HCT116 (cell line): ENCODE measurements at regions not wholly inside any gene's neighbourhood (a gene's known extent, or its start where the extent isn't known, plus 50 kb on each side); places are given as distances from the start of the nearest gene placed in this dataset.

ENCODE experiments used
- ATAC-seq: fragments of 200-7000 bp; cut with Tn5 transposase; 2 replicates; pipeline ENCODE4 v1.9.1; 2020; ENCODE audit warnings: mild to moderate bottlenecking, moderate library complexity
- BruUV-seq: library from RNA; stranded (reverse); fragments of 400-500 nt; replicated peaks from 2 replicates; lab custom pipeline; 2021; lab: Mats Ljungman, UMichigan
- CTCF ChIA-PET: fragments of 300-600 bp; sonication (Branson Sonifier 250); formaldehyde crosslinking; loops from one replicate; lab custom pipeline; 2021; ENCODE audit warnings: antibody characterized with exemption; lab: Charles Lee
- POLR2A ChIA-PET: fragments of 300-600, 350-600 bp; sonication (Branson Sonifier 250); formaldehyde crosslinking; loops from one replicate; lab custom pipeline; 2021; ENCODE audit warnings: antibody characterized with exemption; lab: Charles Lee
- RAD21 ChIA-PET, 2 experiments: fragments of 300-600 bp; sonication (Branson Sonifier 250); formaldehyde crosslinking; loops; one replicate each; lab custom pipeline; 2023; ENCODE audit warnings: low total read pairs in 2 of 2; ENCODE audit not compliant: uncharacterized antibody in 2 of 2, unreplicated experiment in 2 of 2, low non-redundant PET in 1 of 2; lab: Charles Lee
- DNase-seq: peaks from one replicate; pipeline ENCODE4 v3.0.0-alpha.2; 2010; ENCODE audit warnings: low read depth, low spot score
- H2AFZ ChIP-seq: fragments of 200-600 bp; shearing (Covaris generic), sonication (generic); 2 replicates; pipeline ENCODE4 v1.6.1; 2017; ENCODE audit warnings: low read depth, mixed run types, mixed read lengths, antibody characterized with exemption, low read length; ENCODE audit not compliant: poor library complexity, severe bottlenecking
- H3K27ac ChIP-seq: 2 replicates; pipeline ENCODE4 v1.5.1; 2012; ENCODE audit warnings: low read depth, low read length
- H3K27me3 ChIP-seq: fragments of 200-600 bp; sonication (generic); 2 replicates; pipeline ENCODE4 v1.6.1; 2016; ENCODE audit warnings: mixed run types, low read length, mixed read lengths; ENCODE audit not compliant: insufficient read depth
- H3K36me3 ChIP-seq, 2 experiments: fragments of 200-500 bp in 1 of 2; fragments of 200-600 bp in 1 of 2; sonication (Bioruptor generic) in 1 of 2; sonication (generic) in 1 of 2; 2 replicates each; pipeline versions ENCODE4 v1.5.1 to v1.6.1; 2014 to 2016; ENCODE audit warnings: low read length in 2 of 2, inconsistent platforms in 1 of 2, mixed read lengths in 1 of 2, mixed run types in 1 of 2; ENCODE audit not compliant: insufficient read depth in 2 of 2, control insufficient read depth in 1 of 2
- H3K4me1 ChIP-seq, 2 experiments: fragments of 200-600 bp in 1 of 2; sonication (generic) in 1 of 2; 2 replicates each; pipeline versions ENCODE4 v1.5.1 to v1.6.1; 2012 to 2017; ENCODE audit warnings: low read length in 2 of 2, inconsistent platforms in 1 of 2, mild to moderate bottlenecking in 1 of 2, mixed read lengths in 1 of 2, mixed run types in 1 of 2, moderate library complexity in 1 of 2; ENCODE audit not compliant: insufficient read depth in 2 of 2, control insufficient read depth in 1 of 2
- H3K4me2 ChIP-seq: fragments of 200-600 bp; sonication (generic); 2 replicates; pipeline ENCODE4 v1.6.1; 2017; ENCODE audit warnings: mixed run types, low read length, mixed read lengths
- H3K4me3 ChIP-seq, 2 experiments: fragments of 200-600 bp in 1 of 2; sonication (generic) in 1 of 2; replicated peaks in 1 of 2; 2 replicates each; pipeline ENCODE4 v1.5.1; 2011 to 2016; ENCODE audit warnings: low read length in 2 of 2, control low read depth in 1 of 2, low read depth in 1 of 2, mild to moderate bottlenecking in 1 of 2, mixed read lengths in 1 of 2, mixed run types in 1 of 2
- H3K79me2 ChIP-seq: fragments of 200-600 bp; sonication (generic); 2 replicates; pipeline ENCODE4 v1.6.1; 2017; ENCODE audit warnings: mild to moderate bottlenecking, mixed run types, low read length, moderate library complexity, mixed read lengths; ENCODE audit not compliant: insufficient read depth
- H3K9ac ChIP-seq: fragments of 200-600 bp; sonication (generic); 2 replicates; pipeline ENCODE4 v1.6.1; 2016; ENCODE audit warnings: low read length, mixed read lengths
- H3K9me2 ChIP-seq: fragments of 200-600 bp; sonication (generic), shearing (Covaris generic); 2 replicates; pipeline ENCODE4 v1.6.1; 2017; ENCODE audit warnings: mixed run types, mild to moderate bottlenecking, moderate library complexity; ENCODE audit not compliant: insufficient read depth
- H3K9me3 ChIP-seq, 2 experiments: fragments of 200-500 bp in 1 of 2; fragments of 200-600 bp in 1 of 2; sonication (Bioruptor generic) in 1 of 2; sonication (generic) in 1 of 2; 2 replicates each; pipeline ENCODE4 v1.6.1; 2014 to 2017; ENCODE audit warnings: low read length in 2 of 2, mixed read lengths in 2 of 2, inconsistent platforms in 1 of 2, low read depth in 1 of 2, mild to moderate bottlenecking in 1 of 2, mixed run types in 1 of 2, moderate library complexity in 1 of 2; ENCODE audit not compliant: control insufficient read depth in 1 of 2, insufficient read depth in 1 of 2
- H4K20me1 ChIP-seq: fragments of 200-600 bp; sonication (generic), shearing (Covaris generic); 2 replicates; pipeline ENCODE4 v1.6.1; 2017; ENCODE audit warnings: mixed run types, mild to moderate bottlenecking, moderate library complexity; ENCODE audit not compliant: insufficient read depth
- CBX3 ChIP-seq: IDR thresholded peaks from 2 replicates; pipeline ENCODE4 v1.6.1; 2012; ENCODE audit warnings: low read depth
- CEBPB ChIP-seq: IDR thresholded peaks from 2 replicates; pipeline ENCODE4 v1.6.1; 2012; ENCODE audit warnings: low read depth
- EGR1 ChIP-seq: IDR thresholded peaks from 2 replicates; pipeline ENCODE4 v1.6.1; 2012; ENCODE audit warnings: low read depth
- ELF1 ChIP-seq: IDR thresholded peaks from 2 replicates; pipeline ENCODE4 v1.6.1; 2012; ENCODE audit warnings: low read depth, borderline replicate concordance
- EZH2 ChIP-seq: fragments of 200-600 bp; sonication (generic); IDR thresholded peaks from 2 replicates; pipeline ENCODE4 v1.6.1; 2017; ENCODE audit warnings: antibody characterized with exemption, mixed run types
- FOSL1 ChIP-seq: IDR thresholded peaks from 2 replicates; pipeline ENCODE4 v1.6.1; 2012; ENCODE audit warnings: low read depth
- POLR2A ChIP-seq: IDR thresholded peaks from 2 replicates; pipeline ENCODE4 v1.7.0; 2011; ENCODE audit warnings: borderline replicate concordance; ENCODE audit not compliant: insufficient read depth, insufficient read length; ENCODE audit errors: extremely low read depth
- POLR2AphosphoS5 ChIP-seq: IDR thresholded peaks from 2 replicates; pipeline ENCODE4 v1.6.1; 2011; ENCODE audit warnings: mild to moderate bottlenecking, low read depth, low read length, moderate library complexity
- RAD21 ChIP-seq: IDR thresholded peaks from 2 replicates; pipeline ENCODE4 v1.6.1; 2012; ENCODE audit warnings: low read depth, mild to moderate bottlenecking
- SP1 ChIP-seq: IDR thresholded peaks from 2 replicates; pipeline ENCODE4 v1.6.1; 2012; ENCODE audit warnings: low read depth
- SRF ChIP-seq: IDR thresholded peaks from 2 replicates; pipeline ENCODE4 v1.6.1; 2012; ENCODE audit warnings: low read depth
- TCF7L2 ChIP-seq: IDR thresholded peaks from 2 replicates; pipeline ENCODE4 v1.7.0; 2011; ENCODE audit warnings: borderline replicate concordance, inconsistent platforms; ENCODE audit not compliant: insufficient read depth, insufficient read length; ENCODE audit errors: extremely low read depth
- YY1 ChIP-seq: IDR thresholded peaks from 2 replicates; pipeline ENCODE4 v1.6.1; 2011; ENCODE audit warnings: low read length, low read depth, moderate library complexity, mild to moderate bottlenecking; ENCODE audit not compliant: insufficient replicate concordance; ENCODE audit errors: extremely low read depth
- ZNF274 ChIP-seq: fragments of 200-500 bp; sonication (Bioruptor generic); IDR thresholded peaks from 2 replicates; pipeline ENCODE4 v1.6.1; 2014; ENCODE audit warnings: mild to moderate bottlenecking, low read depth, low read length, inconsistent platforms
- intact Hi-C: fragments of 100-400 bp; cut with micrococcal nuclease; formaldehyde crosslinking; loops from 2 replicates; pipeline ENCODE4 v1.10.0; 2022
- TF ChIP-seq, protein P1 (sequence below): IDR thresholded peaks from 2 replicates; pipeline ENCODE4 v1.6.1; 2011; ENCODE audit warnings: mild to moderate bottlenecking, low read length, moderate library complexity; ENCODE audit not compliant: insufficient replicate concordance; ENCODE audit errors: extremely low read depth
- TF ChIP-seq, protein P2 (sequence below), 3 experiments: fragments of 200-600 bp in 1 of 3; sonication (generic) in 1 of 3; IDR thresholded peaks in 2 of 3; conservative IDR thresholded peaks in 1 of 3; 2 replicates each; pipeline ENCODE4 v1.5.1; 2012 to 2017; ENCODE audit warnings: low read depth in 2 of 3, low read length in 2 of 3, antibody characterized with exemption in 1 of 3, borderline replicate concordance in 1 of 3, control low read depth in 1 of 3, mild to moderate bottlenecking in 1 of 3, mixed read lengths in 1 of 3, mixed run types in 1 of 3, moderate library complexity in 1 of 3; ENCODE audit not compliant: insufficient read depth in 1 of 3
- TF ChIP-seq, protein P3 (sequence below): IDR thresholded peaks from 2 replicates; pipeline ENCODE4 v1.6.1; 2012
- TF ChIP-seq, protein P4 (sequence below): IDR thresholded peaks from 2 replicates; pipeline ENCODE4 v1.6.1; 2012; ENCODE audit warnings: low read depth

DNA sequence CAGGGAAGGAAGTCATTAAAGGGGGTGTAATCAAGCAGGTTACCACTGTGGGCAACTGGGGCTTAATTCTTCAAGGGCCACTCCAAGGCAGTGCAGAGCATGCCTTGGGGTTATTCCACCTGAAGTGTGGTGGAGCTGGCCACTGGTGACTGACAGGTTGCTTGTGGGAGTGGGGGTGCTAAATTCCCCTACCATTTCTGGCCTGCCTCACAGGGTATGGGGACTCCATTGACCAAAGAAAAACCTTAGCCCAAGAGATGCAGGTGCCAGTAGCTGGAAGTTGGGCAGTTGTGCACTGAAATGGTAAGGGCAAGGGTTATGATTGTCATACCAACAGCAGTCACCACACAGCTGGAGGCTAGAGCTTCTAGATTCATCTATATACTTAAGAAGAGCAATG is 93.4 kb downstream of the ZNF621 start:
- BruUV-seq = no TSS peak
- intact Hi-C loops = no loop called here
- Histone ChIP-seq H3K79me2 (no peaks in the 10 kb centered on the region), H3K27me3 (no peaks in the 10 kb centered on the region), H3K9ac (no peak overlapping the region), H3K36me3 (no peaks in the 10 kb centered on the region), H3K27ac (no peak overlapping the region), H4K20me1 (no peaks in the 10 kb centered on the region)
- CTCF ChIA-PET = no interaction called here
- POLR2A ChIA-PET = no interaction called here
- no peak for DNase-seq
- RAD21 ChIA-PET = no interaction called here
- TF ChIP-seq, protein P1, sequence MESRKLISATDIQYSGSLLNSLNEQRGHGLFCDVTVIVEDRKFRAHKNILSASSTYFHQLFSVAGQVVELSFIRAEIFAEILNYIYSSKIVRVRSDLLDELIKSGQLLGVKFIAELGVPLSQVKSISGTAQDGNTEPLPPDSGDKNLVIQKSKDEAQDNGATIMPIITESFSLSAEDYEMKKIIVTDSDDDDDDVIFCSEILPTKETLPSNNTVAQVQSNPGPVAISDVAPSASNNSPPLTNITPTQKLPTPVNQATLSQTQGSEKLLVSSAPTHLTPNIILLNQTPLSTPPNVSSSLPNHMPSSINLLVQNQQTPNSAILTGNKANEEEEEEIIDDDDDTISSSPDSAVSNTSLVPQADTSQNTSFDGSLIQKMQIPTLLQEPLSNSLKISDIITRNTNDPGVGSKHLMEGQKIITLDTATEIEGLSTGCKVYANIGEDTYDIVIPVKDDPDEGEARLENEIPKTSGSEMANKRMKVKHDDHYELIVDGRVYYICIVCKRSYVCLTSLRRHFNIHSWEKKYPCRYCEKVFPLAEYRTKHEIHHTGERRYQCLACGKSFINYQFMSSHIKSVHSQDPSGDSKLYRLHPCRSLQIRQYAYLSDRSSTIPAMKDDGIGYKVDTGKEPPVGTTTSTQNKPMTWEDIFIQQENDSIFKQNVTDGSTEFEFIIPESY = no peak
- TF ChIP-seq ELF1 (no peak), RAD21 (no peak), EZH2 (no peak), EGR1 (no peak), CEBPB (no peak), ZNF274 (no peak), YY1 (no peak), SP1 (no peak), FOSL1 (no peak), POLR2A (no peak), TCF7L2 (no peak), SRF (no peak), POLR2AphosphoS5 (no peak), CBX3 (no peak)
- TF ChIP-seq, protein P2, sequence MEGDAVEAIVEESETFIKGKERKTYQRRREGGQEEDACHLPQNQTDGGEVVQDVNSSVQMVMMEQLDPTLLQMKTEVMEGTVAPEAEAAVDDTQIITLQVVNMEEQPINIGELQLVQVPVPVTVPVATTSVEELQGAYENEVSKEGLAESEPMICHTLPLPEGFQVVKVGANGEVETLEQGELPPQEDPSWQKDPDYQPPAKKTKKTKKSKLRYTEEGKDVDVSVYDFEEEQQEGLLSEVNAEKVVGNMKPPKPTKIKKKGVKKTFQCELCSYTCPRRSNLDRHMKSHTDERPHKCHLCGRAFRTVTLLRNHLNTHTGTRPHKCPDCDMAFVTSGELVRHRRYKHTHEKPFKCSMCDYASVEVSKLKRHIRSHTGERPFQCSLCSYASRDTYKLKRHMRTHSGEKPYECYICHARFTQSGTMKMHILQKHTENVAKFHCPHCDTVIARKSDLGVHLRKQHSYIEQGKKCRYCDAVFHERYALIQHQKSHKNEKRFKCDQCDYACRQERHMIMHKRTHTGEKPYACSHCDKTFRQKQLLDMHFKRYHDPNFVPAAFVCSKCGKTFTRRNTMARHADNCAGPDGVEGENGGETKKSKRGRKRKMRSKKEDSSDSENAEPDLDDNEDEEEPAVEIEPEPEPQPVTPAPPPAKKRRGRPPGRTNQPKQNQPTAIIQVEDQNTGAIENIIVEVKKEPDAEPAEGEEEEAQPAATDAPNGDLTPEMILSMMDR (IDR thresholded peaks at IDR 0.05 in 2 of 3, conservative IDR thresholded peaks at IDR 0.05 in 1 of 3; ENCODE audit: borderline replicate concordance in 1 of 3, insufficient read depth in 1 of 3, low read depth in 2 of 3, low read length in 2 of 3) = no peak
- TF ChIP-seq, protein P3, sequence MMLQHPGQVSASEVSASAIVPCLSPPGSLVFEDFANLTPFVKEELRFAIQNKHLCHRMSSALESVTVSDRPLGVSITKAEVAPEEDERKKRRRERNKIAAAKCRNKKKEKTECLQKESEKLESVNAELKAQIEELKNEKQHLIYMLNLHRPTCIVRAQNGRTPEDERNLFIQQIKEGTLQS = no peak
- TF ChIP-seq, protein P4, sequence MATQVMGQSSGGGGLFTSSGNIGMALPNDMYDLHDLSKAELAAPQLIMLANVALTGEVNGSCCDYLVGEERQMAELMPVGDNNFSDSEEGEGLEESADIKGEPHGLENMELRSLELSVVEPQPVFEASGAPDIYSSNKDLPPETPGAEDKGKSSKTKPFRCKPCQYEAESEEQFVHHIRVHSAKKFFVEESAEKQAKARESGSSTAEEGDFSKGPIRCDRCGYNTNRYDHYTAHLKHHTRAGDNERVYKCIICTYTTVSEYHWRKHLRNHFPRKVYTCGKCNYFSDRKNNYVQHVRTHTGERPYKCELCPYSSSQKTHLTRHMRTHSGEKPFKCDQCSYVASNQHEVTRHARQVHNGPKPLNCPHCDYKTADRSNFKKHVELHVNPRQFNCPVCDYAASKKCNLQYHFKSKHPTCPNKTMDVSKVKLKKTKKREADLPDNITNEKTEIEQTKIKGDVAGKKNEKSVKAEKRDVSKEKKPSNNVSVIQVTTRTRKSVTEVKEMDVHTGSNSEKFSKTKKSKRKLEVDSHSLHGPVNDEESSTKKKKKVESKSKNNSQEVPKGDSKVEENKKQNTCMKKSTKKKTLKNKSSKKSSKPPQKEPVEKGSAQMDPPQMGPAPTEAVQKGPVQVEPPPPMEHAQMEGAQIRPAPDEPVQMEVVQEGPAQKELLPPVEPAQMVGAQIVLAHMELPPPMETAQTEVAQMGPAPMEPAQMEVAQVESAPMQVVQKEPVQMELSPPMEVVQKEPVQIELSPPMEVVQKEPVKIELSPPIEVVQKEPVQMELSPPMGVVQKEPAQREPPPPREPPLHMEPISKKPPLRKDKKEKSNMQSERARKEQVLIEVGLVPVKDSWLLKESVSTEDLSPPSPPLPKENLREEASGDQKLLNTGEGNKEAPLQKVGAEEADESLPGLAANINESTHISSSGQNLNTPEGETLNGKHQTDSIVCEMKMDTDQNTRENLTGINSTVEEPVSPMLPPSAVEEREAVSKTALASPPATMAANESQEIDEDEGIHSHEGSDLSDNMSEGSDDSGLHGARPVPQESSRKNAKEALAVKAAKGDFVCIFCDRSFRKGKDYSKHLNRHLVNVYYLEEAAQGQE = no peak
- TF ChIP-seq, all 23 proteins: peak for 0
- H2AFZ ChIP-seq = no peak overlapping the region
- H3K9me3 ChIP-seq = no peaks in the 10 kb centered on the region
- no peaks in the 10 kb centered on the region for H3K4me1 ChIP-seq
- no peaks in the 10 kb centered on the region for H3K9me2 ChIP-seq
- H3K4me2 ChIP-seq = no peak overlapping the region
- no peak overlapping the region for H3K4me3 ChIP-seq
- ATAC-seq = no peak
